Esophagus squamous epithelium (tissue), 5 donors: ENCODE measurements at regions not wholly inside any gene's neighbourhood (a gene's known extent, or its start where the extent isn't known, plus 50 kb on each side); places are given as distances from the start of the nearest gene placed in this dataset.

ENCODE experiments used
- DNase-seq: peaks from one replicate; lab custom pipeline; 2025; lab: John Stamatoyannopoulos, UW
- H3K27ac ChIP-seq, 4 donors: fragments of 200-600 bp; sonication (generic); one replicate each; pipeline ENCODE4 v1.5.1; 2016 to 2019; ENCODE audit warnings: mild to moderate bottlenecking in 1 of 4
- H3K27me3 ChIP-seq, 4 donors: fragments of 200-600 bp; sonication (generic); 1 replicate in 3 of 4; 2 replicates in 1 of 4; pipeline versions ENCODE4 v1.5.1 to v1.6.0; 2017 to 2021; ENCODE audit warnings: antibody characterized with exemption in 1 of 4
- H3K36me3 ChIP-seq, 3 donors: fragments of 200-600 bp; sonication (generic); one replicate each; pipeline ENCODE4 v1.5.1; 2016 to 2019
- H3K4me1 ChIP-seq, 3 donors: fragments of 200-600 bp; sonication (generic); one replicate each; pipeline ENCODE4 v1.5.1; 2017 to 2019
- H3K4me3 ChIP-seq, 4 donors: fragments of 200-600 bp; sonication (generic); 1 replicate in 3 of 4; 2 replicates in 1 of 4; pipeline ENCODE4 v1.5.1; 2016 to 2019; ENCODE audit warnings: mild to moderate bottlenecking in 2 of 4, moderate library complexity in 1 of 4
- H3K9me3 ChIP-seq, 3 donors: fragments of 200-600 bp; sonication (generic); one replicate each; pipeline ENCODE4 v1.5.1; 2016 to 2019
- CTCF ChIP-seq, 6 experiments: fragments of 450-650 bp in 4 of 6; fragments of 200-600 bp in 2 of 6; sonication (generic) in 2 of 6; IDR thresholded peaks; one replicate each; pipeline ENCODE4 v1.5.1; 2016 to 2019; ENCODE audit warnings: antibody characterized with exemption in 6 of 6, mild to moderate bottlenecking in 4 of 6, moderate library complexity in 4 of 6
- POLR2A ChIP-seq, 4 donors: fragments of 450-650 bp; IDR thresholded peaks; one replicate each; pipeline ENCODE4 v1.6.1; 2017; ENCODE audit warnings: antibody characterized with exemption in 4 of 4, mild to moderate bottlenecking in 4 of 4, moderate library complexity in 3 of 4
- WGBS, 2 donors: methylation state at CpG; one replicate each; pipeline ENCODE4 v1.1.5; 2018; 5-methylcytosine and 5-hydroxymethylcytosine counted together
- intact Hi-C: fragments of 100-400 bp; cut with DNase I; formaldehyde crosslinking; loops from one replicate; pipeline ENCODE4 v1.15.0; 2022
- donor health status: DM: yes; HTN: yes; CAD: no.

DNA sequence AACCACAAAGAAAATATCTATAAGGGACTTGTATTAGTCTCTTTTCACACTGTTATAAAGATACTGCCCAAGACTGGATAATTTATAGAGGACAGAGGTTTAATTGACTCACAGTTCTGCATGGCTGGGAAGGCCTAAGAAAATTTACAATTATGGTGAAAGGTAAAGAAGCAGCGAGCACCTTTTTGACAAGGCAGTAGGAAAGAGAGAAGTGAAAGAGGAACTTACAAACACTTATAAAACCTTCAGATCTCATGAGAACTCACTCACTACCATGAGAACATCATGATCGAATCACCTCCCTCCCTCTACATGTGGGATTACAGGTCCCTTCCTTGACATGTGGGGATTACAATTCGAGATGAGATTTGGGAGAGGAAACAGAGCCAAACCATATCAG, 856.0 kb downstream of the TRAM1L1 start:
- Histone ChIP-seq H3K27me3 (no peaks in the 10 kb centered on the region), H3K27ac (no peak overlapping the region), H3K4me1 (no peaks in the 10 kb centered on the region), H3K9me3 (no peaks in the 10 kb centered on the region), H3K36me3 (no peaks in the 10 kb centered on the region), H3K4me3 (no peak overlapping the region)
- intact Hi-C loops, result no loop called here
- WGBS, 2 donors, result 55 to 67% methylated on average over 3 of the region's 3 CpGs
- TF ChIP-seq CTCF (IDR thresholded peaks at IDR 0.05) (no peak), POLR2A (IDR thresholded peaks at IDR 0.05) (no peak)
- DNase-seq, result no peak

DNA sequence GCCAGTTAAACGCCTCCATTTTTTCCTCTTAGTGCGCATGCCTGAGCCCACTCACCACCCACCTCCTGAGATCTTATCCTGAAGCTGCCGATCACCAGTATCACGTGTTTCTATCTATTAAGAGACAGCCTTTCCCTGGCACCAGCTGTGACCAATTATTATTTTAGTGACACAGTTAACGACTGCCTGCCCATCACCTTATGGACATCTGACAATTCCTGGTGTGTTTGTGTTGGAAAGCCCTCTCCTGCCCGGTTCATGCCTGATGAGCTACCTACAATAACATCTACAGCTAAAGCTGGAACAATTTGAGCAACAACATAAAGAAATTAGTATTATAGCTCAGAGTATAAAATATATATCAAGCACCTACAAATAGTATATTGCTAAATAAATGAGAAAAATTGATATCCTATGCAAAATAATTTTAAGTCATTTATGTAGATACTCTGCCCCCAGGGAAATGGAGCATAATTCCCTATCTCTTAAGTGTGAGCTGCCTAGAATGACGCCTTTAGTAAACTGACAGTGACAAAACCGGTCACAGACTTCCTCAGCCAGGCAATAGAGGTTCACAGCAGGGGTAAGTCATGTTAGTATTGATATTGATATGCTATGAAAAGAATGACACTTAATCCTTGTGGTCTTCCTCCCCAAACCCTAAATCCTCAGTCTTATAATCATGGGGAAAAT, 862.2 kb downstream of the TRAM1L1 start:
- H3K27me3 ChIP-seq, result no peaks in the 10 kb centered on the region
- TF ChIP-seq CTCF (IDR thresholded peaks at IDR 0.05), result no peak
- no peak for TF ChIP-seq POLR2A (IDR thresholded peaks at IDR 0.05)
- WGBS, 2 donors, result 61 to 68% methylated on average over 8 of the region's 8 CpGs
- H3K27ac ChIP-seq, result no peak overlapping the region
- no peaks in the 10 kb centered on the region for H3K4me1 ChIP-seq
- H3K36me3 ChIP-seq, result no peaks in the 10 kb centered on the region
- intact Hi-C loops, result no loop called here
- DNase-seq, result no peak
- H3K4me3 ChIP-seq, result no peak overlapping the region
- H3K9me3 ChIP-seq, result no peaks in the 10 kb centered on the region

- WGBS, 2 donors, result 53 to 61% methylated on average over 2 of the region's 2 CpGs
These were observed 867.6 kb downstream of the TRAM1L1 start for GRCh38 chr4:116217781-116218180.

GRCh38 chr4:116215622-116216021, 869.8 kb downstream of the TRAM1L1 start:
- Histone ChIP-seq H3K4me3 (no peak overlapping the region), H3K36me3 (no peaks in the 10 kb centered on the region), H3K9me3 (no peaks in the 10 kb centered on the region), H3K27ac (no peak overlapping the region), H3K4me1 (no peaks in the 10 kb centered on the region), H3K27me3 (no peaks in the 10 kb centered on the region)
- TF ChIP-seq POLR2A (IDR thresholded peaks at IDR 0.05) (no peak), CTCF (IDR thresholded peaks at IDR 0.05) (no peak)
- intact Hi-C loops, result no loop called here
- no peak for DNase-seq
- WGBS, 2 donors, result 84 to 93% methylated on average over 1 of the region's 1 CpG

More at GRCh38 chr4:116217781-116218180, 867.6 kb downstream of the TRAM1L1 start:
- Histone ChIP-seq H3K4me1 (no peaks in the 10 kb centered on the region), H3K27me3 (no peaks in the 10 kb centered on the region), H3K4me3 (no peak overlapping the region), H3K27ac (no peak overlapping the region), H3K9me3 (no peaks in the 10 kb centered on the region), H3K36me3 (no peaks in the 10 kb centered on the region)
- intact Hi-C loops, result no loop called here
- TF ChIP-seq POLR2A (IDR thresholded peaks at IDR 0.05) (no peak), CTCF (IDR thresholded peaks at IDR 0.05) (no peak)
- no peak for DNase-seq

GRCh38 chr4:116202524-116202923, 882.9 kb downstream of the TRAM1L1 start:
- TF ChIP-seq CTCF (IDR thresholded peaks at IDR 0.05) (no peak), POLR2A (IDR thresholded peaks at IDR 0.05) (no peak)
- H3K36me3 ChIP-seq, result no peaks in the 10 kb centered on the region
- no peaks in the 10 kb centered on the region for H3K9me3 ChIP-seq
- no peak for DNase-seq
- no peaks in the 10 kb centered on the region for H3K27me3 ChIP-seq
- intact Hi-C loops, result no loop called here
- 54 to 70% methylated on average over 1 of the region's 1 CpG for WGBS, 2 donors
- no peak overlapping the region for H3K4me3 ChIP-seq
- H3K4me1 ChIP-seq, result no peaks in the 10 kb centered on the region
- H3K27ac ChIP-seq, result no peak overlapping the region
